ENCODE measurements at regions not wholly inside any gene's neighbourhood (a gene's known extent, or its start where the extent isn't known, plus 50 kb on each side); places are given as distances from the start of the nearest gene placed in this dataset.
A peak's percentile ranks its signal among the peaks of the same experiment; 100 is the strongest.
"Not testable (repeated sequence)": the region's sequence is repeated elsewhere in the genome, so short reads cannot be mapped to it uniquely, and the experiment has no call there.

DNA sequence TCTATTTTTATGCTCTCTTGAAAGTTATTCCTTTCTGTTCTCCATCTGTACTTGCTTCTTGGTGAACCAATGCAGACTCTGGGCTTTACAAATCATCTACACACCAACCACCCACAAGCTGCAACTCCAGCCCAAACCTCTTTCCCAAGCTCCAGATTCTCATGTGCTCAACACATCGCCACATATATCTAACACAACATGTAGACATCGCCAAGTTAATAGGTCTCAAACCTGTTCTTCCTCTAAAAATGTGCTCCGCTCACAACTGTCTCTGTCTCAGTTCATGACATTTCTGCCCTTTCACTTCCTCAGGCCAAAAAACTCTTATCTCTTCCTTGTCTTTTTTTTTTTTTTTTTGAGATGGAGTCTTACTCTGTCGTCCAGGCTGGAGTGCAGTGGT, 95.7 kb upstream of the EEPD1 start:
- in situ Hi-C loops (cut with HindIII; ENCODE audit: low pct_ligation_motif_present, low sequenced_read_pairs), result no loop called here
- Histone ChIP-seq H3K27me3 (replicated peaks) (no peaks in the 10 kb centered on the region), H3K4me3 (ENCODE audit: low read depth, low read length) (no peak overlapping the region), H3K27ac (no peak overlapping the region), H3K36me3 (replicated peaks) (no peaks in the 10 kb centered on the region)
- no peak for DNase-seq
- TF ChIP-seq, protein P1, sequence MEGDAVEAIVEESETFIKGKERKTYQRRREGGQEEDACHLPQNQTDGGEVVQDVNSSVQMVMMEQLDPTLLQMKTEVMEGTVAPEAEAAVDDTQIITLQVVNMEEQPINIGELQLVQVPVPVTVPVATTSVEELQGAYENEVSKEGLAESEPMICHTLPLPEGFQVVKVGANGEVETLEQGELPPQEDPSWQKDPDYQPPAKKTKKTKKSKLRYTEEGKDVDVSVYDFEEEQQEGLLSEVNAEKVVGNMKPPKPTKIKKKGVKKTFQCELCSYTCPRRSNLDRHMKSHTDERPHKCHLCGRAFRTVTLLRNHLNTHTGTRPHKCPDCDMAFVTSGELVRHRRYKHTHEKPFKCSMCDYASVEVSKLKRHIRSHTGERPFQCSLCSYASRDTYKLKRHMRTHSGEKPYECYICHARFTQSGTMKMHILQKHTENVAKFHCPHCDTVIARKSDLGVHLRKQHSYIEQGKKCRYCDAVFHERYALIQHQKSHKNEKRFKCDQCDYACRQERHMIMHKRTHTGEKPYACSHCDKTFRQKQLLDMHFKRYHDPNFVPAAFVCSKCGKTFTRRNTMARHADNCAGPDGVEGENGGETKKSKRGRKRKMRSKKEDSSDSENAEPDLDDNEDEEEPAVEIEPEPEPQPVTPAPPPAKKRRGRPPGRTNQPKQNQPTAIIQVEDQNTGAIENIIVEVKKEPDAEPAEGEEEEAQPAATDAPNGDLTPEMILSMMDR (IDR thresholded peaks at IDR 0.05; ENCODE audit: low read depth, low read length, missing control alignments), result no peak

DNA sequence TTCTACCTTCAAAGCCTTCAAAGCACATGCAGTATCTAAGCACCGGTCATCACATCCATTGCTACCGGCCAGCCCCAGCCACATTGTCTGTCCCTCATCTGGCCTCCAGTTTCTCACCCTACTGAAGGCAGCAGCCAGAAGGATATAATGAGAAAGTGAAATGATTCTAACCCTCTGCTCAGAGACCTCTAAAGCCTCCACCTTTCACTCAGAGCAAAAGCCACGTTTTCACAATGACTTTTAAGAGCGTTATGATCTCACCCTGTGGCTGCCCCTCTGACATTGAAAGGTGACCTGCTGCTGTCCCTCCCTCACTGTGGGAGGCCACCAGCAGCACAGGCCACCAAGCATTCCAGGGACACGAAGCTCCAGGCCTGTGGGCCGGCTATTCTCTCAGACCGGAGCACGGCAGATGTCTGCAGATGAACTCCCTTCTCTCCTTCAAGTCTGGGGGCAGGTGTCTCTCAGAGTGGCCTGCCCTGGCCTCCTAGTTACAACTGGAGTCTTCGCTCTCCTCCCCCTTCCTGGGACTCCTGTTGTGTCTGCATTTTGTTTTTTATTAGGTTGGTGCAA, 94.9 kb upstream of the EEPD1 start:
- Histone ChIP-seq H3K27ac (no peak overlapping the region), H3K27me3 (replicated peaks) (no peaks in the 10 kb centered on the region), H3K4me3 (ENCODE audit: low read depth, low read length) (no peak overlapping the region), H3K36me3 (replicated peaks) (no peaks in the 10 kb centered on the region)
- in situ Hi-C loops (cut with HindIII; ENCODE audit: low pct_ligation_motif_present, low sequenced_read_pairs), result no loop called here
- TF ChIP-seq, protein P1 (IDR thresholded peaks at IDR 0.05; ENCODE audit: low read depth, low read length, missing control alignments), result no peak
- no peak for DNase-seq

DNA sequence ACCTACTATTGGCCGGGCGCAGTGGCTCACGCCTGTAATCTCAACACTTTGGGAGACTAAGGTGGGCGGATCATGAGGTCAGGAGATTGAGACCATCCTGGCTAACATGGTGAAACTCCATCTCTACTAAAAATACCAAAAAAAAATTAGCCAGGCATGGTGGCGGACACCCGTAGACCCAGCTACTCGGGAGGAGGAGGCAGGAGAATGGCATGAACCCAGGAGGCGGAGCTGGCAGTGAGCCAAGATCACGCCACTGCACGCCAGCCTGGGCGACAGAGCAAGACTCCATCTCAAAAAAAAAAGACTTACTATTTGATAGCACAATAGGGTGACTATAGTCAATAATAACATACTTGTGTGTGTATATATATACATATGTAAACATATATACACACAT, 92.7 kb upstream of the EEPD1 start:
- DNase-seq; H3K27me3 ChIP-seq (replicated peaks); H3K4me3 ChIP-seq (ENCODE audit: low read depth, low read length); H3K27ac ChIP-seq; in situ Hi-C loops (cut with HindIII; ENCODE audit: low pct_ligation_motif_present, low sequenced_read_pairs); H3K36me3 ChIP-seq (replicated peaks): not testable (repeated sequence)

DNA sequence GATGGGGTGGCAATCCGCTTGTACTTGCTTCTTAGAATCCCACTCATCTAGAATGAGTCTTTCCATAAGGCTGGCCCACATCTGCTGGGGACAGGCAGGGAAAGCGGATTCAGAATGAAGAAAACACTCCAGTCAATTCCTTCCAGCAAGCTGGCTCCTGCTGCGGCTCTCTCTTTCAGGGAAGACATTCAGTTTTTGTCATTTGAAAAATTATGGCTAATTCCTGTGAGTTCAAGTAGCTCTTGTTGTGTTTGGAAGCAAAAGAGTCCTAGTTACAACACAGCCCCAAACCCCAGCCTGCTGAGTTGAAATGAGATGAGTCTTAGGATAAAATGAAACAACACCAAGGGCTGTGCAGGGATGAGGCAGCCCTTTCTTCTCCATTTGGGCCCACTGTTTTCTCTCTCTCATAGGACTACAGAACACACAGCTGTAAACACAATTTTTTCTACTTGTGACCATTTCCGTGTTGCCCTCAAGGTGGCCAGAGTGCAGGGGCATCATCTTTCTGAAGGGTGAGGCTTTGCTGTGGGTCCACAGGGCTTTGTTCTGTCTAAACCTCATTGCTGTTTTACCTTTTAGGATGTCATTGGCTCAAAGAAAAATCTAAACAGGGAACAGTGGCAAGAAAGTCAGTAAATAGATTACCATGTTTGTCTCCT, 90.8 kb upstream of the EEPD1 start:
- H3K27ac ChIP-seq, result no peak overlapping the region
- TF ChIP-seq, protein P1 (IDR thresholded peaks at IDR 0.05; ENCODE audit: low read depth, low read length, missing control alignments), result peak; percentile 6
- in situ Hi-C loops (cut with HindIII; ENCODE audit: low pct_ligation_motif_present, low sequenced_read_pairs), result no loop called here
- no peaks in the 10 kb centered on the region for H3K36me3 ChIP-seq (replicated peaks)
- no peaks in the 10 kb centered on the region for H3K27me3 ChIP-seq (replicated peaks)
- no peak for DNase-seq
- H3K4me3 ChIP-seq (ENCODE audit: low read depth, low read length), result no peak overlapping the region

DNA sequence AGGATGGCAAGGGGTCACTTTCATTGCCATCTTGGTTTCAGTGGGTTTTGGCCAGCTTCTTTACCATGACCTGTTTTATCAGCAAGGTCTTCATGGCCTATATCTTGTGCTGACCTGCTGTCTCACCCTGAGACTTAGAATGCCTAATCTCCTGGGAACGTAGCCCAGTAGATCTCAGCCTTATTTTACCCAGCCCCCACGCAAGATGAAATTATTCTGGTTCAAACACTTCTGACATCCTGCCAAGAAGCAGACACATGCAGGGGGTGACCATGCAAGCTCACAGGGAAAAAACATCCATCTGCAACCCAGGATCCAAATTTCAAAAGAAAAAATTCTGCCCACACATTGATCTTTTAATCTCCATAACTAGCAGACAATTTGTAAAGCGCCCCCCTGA, 88.4 kb upstream of the EEPD1 start:
- Histone ChIP-seq H3K27me3 (replicated peaks) (no peaks in the 10 kb centered on the region), H3K4me3 (ENCODE audit: low read depth, low read length) (no peak overlapping the region), H3K27ac (no peak overlapping the region), H3K36me3 (replicated peaks) (no peaks in the 10 kb centered on the region)
- TF ChIP-seq, protein P1 (IDR thresholded peaks at IDR 0.05; ENCODE audit: low read depth, low read length, missing control alignments), result no peak
- DNase-seq, result no peak
- in situ Hi-C loops (cut with HindIII; ENCODE audit: low pct_ligation_motif_present, low sequenced_read_pairs), result no loop called here

DNA sequence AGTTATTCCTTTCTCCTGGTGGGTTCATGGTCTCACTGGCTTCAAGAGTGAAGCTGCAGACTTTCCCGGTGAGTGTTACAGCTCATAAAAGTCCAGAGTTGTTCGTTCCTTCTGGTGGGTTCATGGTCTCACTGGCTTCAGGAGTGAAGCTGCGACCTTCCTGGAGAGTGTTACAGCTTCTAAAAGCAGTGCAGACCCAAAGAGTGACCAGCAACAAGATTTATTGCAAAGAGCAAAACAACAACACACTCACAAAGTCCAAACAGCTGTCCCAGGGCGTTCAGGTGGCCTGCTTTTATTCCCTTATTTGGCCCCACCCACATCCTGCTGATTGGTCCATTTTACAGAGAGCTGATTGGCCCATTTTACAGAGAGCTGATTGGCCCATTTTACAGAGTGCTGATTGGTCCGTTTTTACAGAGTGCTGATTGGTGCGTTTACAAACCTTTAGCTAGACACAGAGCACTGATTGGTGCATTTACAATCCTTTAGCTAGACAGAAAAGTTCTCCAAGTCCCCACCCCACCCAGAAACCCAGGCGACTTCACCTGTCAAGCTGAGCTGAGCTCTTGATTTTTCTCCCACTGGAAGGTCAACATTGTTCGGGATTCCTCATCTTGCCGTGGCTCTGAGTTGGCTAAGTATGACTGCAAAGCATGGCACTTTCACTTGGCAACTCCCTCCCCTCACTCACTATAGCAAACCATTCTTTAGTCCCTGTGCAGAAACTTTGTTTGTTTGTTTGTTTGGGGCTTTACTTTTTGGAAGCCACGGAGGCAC, 87.3 kb upstream of the EEPD1 start:
- H3K4me3 ChIP-seq (ENCODE audit: low read depth, low read length); H3K36me3 ChIP-seq (replicated peaks); DNase-seq; H3K27me3 ChIP-seq (replicated peaks); H3K27ac ChIP-seq; in situ Hi-C loops (cut with HindIII; ENCODE audit: low pct_ligation_motif_present, low sequenced_read_pairs): not testable (repeated sequence)

Measured in brain microvascular endothelial cell (primary cell).